AG08396 (cell line): ENCODE measurements at regions not wholly inside any gene's neighbourhood (a gene's known extent, or its start where the extent isn't known, plus 50 kb on each side); places are given as distances from the start of the nearest gene placed in this dataset.
A peak's percentile ranks its signal among the peaks of the same experiment; 100 is the strongest.

Experiments
- DNase-seq: peaks from one replicate; pipeline ENCODE4 v3.0.0; 2012; ENCODE audit warnings: low spot score, mixed read lengths

GRCh38 chr1:29485096-29485925 lies 249.0 kb downstream of the PTPRU start:
- DNase-seq, result no peak

- no peak for DNase-seq
Observed at GRCh38 chr1:29482991-29483390, 246.7 kb downstream of the PTPRU start.

GRCh38 chr1:29482064-29482463 lies 245.7 kb downstream of the PTPRU start:
- no peak for DNase-seq

GRCh38 chr1:29481031-29481430 lies 244.7 kb downstream of the PTPRU start:
- DNase-seq, result no peak

- DNase-seq, result no peak
Observed at GRCh38 chr1:29478879-29479278, 242.6 kb downstream of the PTPRU start.

DNA sequence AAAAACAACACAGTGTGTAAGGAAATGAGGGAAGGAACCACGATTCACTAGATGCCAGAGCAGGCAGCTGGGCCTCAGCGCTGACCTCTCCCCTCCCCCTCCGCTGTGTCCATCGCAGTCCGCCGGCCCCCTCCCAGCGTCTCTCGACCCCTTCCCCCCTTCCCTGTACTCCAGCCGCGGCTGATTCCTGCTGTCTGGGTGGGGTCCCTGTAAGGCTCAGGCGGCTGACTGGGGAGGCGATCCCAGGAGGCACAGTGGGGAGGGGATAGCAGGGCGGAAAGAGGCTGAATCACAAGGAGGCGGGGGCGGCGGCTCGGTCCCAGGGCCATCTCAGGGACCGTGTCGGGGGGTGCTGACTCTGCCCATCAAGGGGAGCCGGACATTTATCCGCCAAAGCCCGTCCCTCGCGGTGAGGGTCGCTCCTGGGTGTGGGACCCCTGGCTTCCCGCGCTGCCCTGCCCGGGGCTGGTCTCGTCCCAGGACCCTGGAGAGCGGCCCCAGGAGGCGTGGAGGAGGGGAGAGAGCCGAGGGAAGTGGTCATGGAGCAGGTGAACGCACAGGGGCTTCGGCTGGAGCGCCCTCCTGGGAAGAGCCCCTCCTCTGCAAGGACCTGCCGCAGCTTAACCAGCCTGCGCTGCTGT lies 241.9 kb downstream of the PTPRU start:
- DNase-seq, result no peak

- DNase-seq, result no peak
Observed at GRCh38 chr1:29475326-29475725, 239.0 kb downstream of the PTPRU start.

GRCh38 chr1:29474274-29475244 lies 238.2 kb downstream of the PTPRU start:
- no peak for DNase-seq

GRCh38 chr1:29473161-29473855 lies 237.0 kb downstream of the PTPRU start:
- DNase-seq, result no peak

DNA sequence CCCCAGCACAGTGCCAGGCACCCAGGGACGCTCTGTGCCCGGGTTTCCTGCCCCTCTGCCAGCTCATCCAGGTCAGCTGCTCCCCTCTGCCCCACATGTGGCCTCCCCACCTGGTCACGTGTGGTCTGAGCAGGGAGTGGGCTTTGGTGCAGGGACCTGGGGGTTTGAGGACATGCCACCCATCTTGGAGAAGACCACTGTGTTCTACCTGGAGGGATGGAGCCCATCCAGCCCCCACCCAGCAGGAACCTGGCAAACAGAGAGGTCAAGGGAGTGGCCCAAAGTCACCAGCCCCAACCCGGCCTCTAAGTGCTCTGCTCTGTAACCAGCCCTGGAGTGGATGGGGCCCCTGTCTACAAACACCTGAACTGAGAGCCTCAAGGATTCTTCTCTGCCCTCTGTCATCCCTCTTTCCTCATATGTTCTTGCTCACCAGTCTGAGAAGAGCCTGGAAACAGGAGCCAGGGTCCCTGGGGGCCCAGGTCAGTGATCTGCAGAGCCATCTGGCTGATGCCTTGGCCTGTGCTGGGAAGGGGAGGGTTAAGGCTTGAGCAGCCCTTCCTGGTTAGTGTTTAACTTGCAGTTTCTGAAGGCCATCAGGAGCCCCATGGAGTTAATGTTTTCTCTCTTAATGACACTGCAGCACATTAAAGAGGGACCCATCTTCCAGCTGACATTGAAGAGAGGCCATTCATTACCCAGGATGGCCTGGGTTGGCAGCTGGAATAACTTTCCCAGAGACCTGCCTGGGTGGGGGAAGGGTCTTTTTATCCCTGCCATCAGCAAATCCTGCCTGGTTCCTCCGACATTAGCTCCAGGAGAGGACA lies 235.4 kb downstream of the PTPRU start:
- no peak for DNase-seq

GRCh38 chr1:29470788-29471119 lies 234.4 kb downstream of the PTPRU start:
- DNase-seq, result no peak

- DNase-seq, result no peak
Observed at GRCh38 chr1:29470087-29470787, 233.9 kb downstream of the PTPRU start.

DNA sequence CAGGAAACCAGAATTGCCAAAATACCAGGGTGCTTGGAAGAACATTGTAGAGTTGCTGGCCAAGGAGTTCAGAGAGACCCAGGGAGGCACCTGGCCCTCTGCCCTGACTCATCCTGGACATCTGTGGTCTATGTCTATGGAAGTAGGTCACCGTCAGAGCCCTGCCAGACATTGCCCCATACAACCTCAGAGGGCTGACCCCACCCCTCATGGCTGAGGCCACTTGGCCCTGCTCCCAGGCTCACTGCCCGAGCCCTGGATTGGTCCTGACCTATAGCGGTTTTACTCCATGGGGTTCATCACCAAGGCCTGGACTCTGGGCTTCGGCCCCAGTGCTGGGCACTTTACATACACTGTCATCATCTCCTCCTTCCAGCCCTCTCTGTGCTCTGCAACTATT lies 233.1 kb downstream of the PTPRU start:
- no peak for DNase-seq

GRCh38 chr1:29467989-29468900 lies 231.9 kb downstream of the PTPRU start:
- no peak for DNase-seq

DNA sequence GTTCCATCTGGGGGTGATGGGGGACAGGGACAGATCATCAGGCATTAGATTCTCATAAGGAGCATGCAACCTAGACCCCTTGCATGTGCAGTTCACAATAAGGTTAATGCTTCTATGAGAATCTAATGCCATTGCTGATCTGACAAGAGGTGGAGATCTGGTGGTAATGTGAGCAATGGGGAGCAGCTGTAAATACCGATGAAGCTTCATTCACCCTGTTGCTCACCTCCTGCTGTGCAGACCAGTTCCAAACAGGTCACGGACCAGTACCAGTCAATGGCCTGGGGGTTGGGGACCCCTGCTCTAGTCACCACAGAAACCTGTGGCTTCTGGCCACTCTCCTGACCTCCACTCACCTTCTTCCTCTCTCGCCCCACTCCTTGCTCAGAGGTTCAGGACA lies 229.9 kb downstream of the PTPRU start:
- DNase-seq, result no peak

DNA sequence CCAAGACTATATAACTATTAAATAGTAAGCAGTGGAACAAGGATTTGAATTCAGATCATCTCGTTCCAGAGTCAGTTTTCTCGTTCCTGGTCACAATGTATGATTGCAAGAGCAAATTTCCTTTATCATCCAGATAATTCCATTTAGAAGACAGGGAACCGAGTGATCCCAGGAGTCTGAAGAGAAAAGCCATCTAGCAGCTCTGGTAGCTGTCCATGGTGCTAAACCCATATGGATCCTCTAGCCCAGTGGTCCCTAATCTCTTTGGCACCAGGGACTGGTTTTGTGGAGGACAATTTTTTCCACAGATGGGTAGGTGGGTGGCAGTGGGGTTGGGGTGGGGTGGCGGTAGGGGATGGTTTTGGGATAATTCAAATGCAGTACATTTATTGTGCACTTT lies 229.4 kb downstream of the PTPRU start:
- peak; percentile 46 for DNase-seq

GRCh38 chr1:29462096-29462495 lies 225.8 kb downstream of the PTPRU start:
- DNase-seq, result no peak

DNA sequence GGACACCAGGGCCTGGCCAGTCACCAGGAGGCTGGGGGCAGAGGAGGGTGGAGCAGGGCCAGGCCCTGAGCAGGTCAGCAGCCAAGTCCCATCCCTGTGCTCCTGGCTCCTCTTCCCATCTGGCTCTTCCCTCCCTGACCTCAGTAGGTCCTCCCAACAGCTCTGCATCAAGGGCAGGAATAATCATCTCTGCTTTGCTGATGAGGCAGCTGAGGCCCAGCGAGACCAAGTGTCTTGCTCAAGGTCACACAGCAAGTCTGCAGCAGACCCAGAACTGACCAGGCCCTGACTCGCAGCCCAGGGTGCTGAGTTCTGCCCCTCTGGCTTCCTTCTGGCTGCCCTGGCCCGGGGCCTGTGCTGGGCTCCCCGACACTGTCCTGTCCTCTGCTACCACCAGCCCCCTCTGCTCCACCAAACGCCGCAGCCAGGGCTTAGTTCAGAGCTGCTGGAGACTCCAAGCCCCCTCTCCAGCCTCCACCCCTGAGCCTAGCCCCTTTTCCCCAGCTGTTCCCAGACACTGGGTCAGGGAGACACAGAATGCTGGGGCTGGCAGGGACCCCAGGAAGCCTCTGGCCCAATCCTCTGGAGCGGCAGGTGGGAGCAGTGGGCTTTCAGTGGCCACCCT lies 224.9 kb downstream of the PTPRU start:
- no peak for DNase-seq

DNA sequence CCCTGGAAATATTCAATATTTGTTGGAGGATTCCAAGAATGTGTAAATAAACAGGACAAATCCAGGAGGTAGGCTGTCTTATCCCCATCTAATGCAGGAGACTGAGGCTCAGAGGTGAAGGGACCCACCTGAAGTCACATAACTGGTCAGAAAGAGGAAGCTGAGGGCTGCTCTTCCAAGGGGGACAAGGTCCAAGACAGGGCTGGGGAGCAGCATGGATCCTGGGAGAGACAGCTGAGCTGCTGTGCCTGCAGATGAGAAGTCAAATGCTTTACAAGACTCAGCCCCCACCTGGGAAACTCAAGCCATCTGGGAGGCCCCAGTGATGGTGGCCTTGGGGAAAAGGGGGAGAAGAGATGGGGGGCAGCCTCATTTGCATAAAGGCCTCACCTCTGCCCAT lies 224.4 kb downstream of the PTPRU start:
- DNase-seq, result no peak
